RWPE1 (cell line): ENCODE measurements at regions not wholly inside any gene's neighbourhood (a gene's known extent, or its start where the extent isn't known, plus 50 kb on each side); places are given as distances from the start of the nearest gene placed in this dataset.

Experiments
- CTCF ChIA-PET: fragments of 350-600 bp; sonication (Branson Sonifier 250); formaldehyde crosslinking; extraction: SDS; loops from one replicate; lab custom pipeline; 2021; lab: Yijun Ruan, JAX
- POLR2A ChIA-PET: fragments of 400-600 bp; formaldehyde crosslinking; extraction: SDS; loops from one replicate; lab custom pipeline; 2020; ENCODE audit warnings: antibody characterized with exemption; ENCODE audit not compliant: low non-redundant PET; lab: Yijun Ruan, JAX
- DNase-seq: peaks from one replicate; pipeline ENCODE4 v3.0.0; 2012; ENCODE audit warnings: low spot score
- H3K27ac ChIP-seq: fragments of 450-650 bp; 2 replicates; pipeline ENCODE4 v1.5.1; 2017
- CTCF ChIP-seq: fragments of 450-650 bp; conservative IDR thresholded peaks from 2 replicates; pipeline ENCODE4 v1.5.1; 2017; ENCODE audit warnings: low read depth, mild to moderate bottlenecking

- no peak overlapping the region for H3K27ac ChIP-seq
- ChIA-PET CTCF (interaction anchor here (0.6 kb wide), 1 partner anchor 239 kb away, joined by 3 read pairs; no protein-coding TSS in a partner anchor), POLR2A (no interaction called here)
- TF ChIP-seq CTCF: no peak
- DNase-seq: no peak
Measured at GRCh38 chr6:142521791-142522190, 220.0 kb downstream of the ADGRG6 start.

- ChIA-PET POLR2A (no interaction called here), CTCF (no interaction called here)
- no peak for DNase-seq
- no peak overlapping the region for H3K27ac ChIP-seq
- no peak for TF ChIP-seq CTCF
Measured at GRCh38 chr6:142523515-142524375, 221.9 kb downstream of the ADGRG6 start.

DNA sequence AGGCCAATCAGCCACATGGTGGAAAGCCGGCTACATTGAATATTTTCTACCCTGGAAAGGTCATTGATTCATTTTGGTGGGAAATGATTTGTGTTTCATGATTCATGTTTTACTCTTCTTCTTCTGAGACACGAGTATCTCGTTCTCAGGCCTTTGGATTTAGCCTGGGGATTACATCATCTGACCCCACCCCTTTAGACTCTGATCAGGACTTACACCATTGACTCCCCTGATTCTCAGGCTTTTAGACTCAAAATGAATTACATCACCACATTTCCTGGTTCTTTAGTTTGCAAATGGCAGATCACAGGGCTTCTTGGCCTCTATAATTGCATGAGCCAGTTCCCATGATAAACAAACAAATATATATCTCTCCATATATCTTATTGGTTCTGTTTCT is 228.8 kb downstream of the ADGRG6 start:
- H3K27ac ChIP-seq: no peak overlapping the region
- CTCF ChIA-PET: no interaction called here
- no peak for DNase-seq
- TF ChIP-seq CTCF: no peak
- POLR2A ChIA-PET: no interaction called here

- no peak overlapping the region for H3K27ac ChIP-seq
- TF ChIP-seq CTCF: no peak
- DNase-seq: no peak
- CTCF ChIA-PET: no interaction called here
- POLR2A ChIA-PET: no interaction called here
Measured at GRCh38 chr6:142531727-142532126, 229.9 kb downstream of the ADGRG6 start.

GRCh38 chr6:142534076-142534475 is 232.3 kb downstream of the ADGRG6 start:
- no peak for TF ChIP-seq CTCF
- CTCF ChIA-PET: no interaction called here
- POLR2A ChIA-PET: interaction anchor here (0.6 kb wide), 1 partner anchor 517 kb away, joined by 6 read pairs; no protein-coding TSS in a partner anchor

DNA sequence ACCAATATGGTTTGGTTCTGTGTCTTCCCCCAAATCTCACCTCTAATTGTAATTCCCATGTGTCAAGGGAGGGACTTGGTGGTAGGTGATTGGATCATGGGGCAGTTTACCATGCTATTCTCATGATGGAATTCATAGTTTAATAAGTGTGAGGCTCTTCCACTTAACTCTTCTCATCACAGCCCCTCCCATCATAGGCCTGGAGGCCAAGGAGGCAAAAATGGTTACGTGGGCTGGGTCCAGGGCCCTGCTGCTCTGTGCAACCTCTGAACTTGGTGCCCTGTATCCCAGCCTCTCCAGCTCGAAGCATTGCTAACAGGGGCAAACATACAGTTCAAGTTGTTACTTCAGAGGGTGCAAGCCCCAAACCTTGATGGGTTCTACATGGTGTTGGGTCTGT is 232.7 kb downstream of the ADGRG6 start:
- CTCF ChIA-PET: no interaction called here

More at GRCh38 chr6:142534076-142534475, 232.3 kb downstream of the ADGRG6 start:
- no peak for DNase-seq
- no peak overlapping the region for H3K27ac ChIP-seq

More for the DNA sequence above, 232.7 kb downstream of the ADGRG6 start:
- H3K27ac ChIP-seq: no peak overlapping the region
- POLR2A ChIA-PET: no interaction called here
- no peak for DNase-seq
- TF ChIP-seq CTCF: no peak
